CD4-positive, alpha-beta memory T cell (primary cell): ENCODE measurements at regions not wholly inside any gene's neighbourhood (a gene's known extent, or its start where the extent isn't known, plus 50 kb on each side); places are given as distances from the start of the nearest gene placed in this dataset.

Experiments
- CTCF ChIA-PET: fragments of 350-600 bp; sonication (Branson Sonifier 250); formaldehyde crosslinking; loops from one replicate; lab custom pipeline; 2021; ENCODE audit warnings: inconsistent platforms; ENCODE audit not compliant: partially characterized antibody; lab: Charles Lee
- POLR2A ChIA-PET: fragments of 350-600 bp; sonication (Branson Sonifier 250); formaldehyde crosslinking; loops from one replicate; lab custom pipeline; 2021; ENCODE audit not compliant: partially characterized antibody; lab: Charles Lee
- DNase-seq, 5 donors: peaks; one replicate each; pipeline versions ENCODE4 v3.0.0 to v3.0.0-alpha.2; 2020 to 2022; ENCODE audit warnings: mixed read lengths in 1 of 5
- H3K27ac ChIP-seq: one replicate; pipeline ENCODE4 v1.7.0; 2013; ENCODE audit warnings: low read depth, low read length
- H3K27me3 ChIP-seq: 2 replicates; pipeline ENCODE4 v1.7.0; 2013; ENCODE audit warnings: mild to moderate bottlenecking, low read length, moderate library complexity; ENCODE audit not compliant: insufficient read depth
- H3K36me3 ChIP-seq: 2 replicates; pipeline ENCODE4 v1.7.0; 2013; ENCODE audit warnings: mild to moderate bottlenecking, low read length, moderate library complexity; ENCODE audit not compliant: insufficient read depth
- H3K4me1 ChIP-seq: 2 replicates; pipeline ENCODE4 v1.7.0; 2013; ENCODE audit warnings: mild to moderate bottlenecking, low read length, moderate library complexity; ENCODE audit not compliant: insufficient read depth
- H3K4me3 ChIP-seq, 2 donors: one replicate each; pipeline ENCODE4 v1.7.0; 2013; ENCODE audit warnings: low read length in 2 of 2, mild to moderate bottlenecking in 1 of 2
- H3K9me3 ChIP-seq, 2 donors: one replicate each; pipeline ENCODE4 v1.7.0; 2013; ENCODE audit warnings: low read length in 2 of 2, control low read depth in 1 of 2; ENCODE audit not compliant: control insufficient read depth in 1 of 2
- H3K27ac Mint-ChIP-seq, 7 donors: one replicate each; pipeline ENCODE4 v1.8.0; 2020 to 2021; ENCODE audit warnings: mixed read lengths in 7 of 7, mild to moderate bottlenecking in 6 of 7, inconsistent platforms in 3 of 7, moderate library complexity in 3 of 7
- H3K27me3 Mint-ChIP-seq, 2 donors: one replicate each; pipeline ENCODE4 v1.8.0; 2020 to 2021; ENCODE audit warnings: mixed read lengths in 2 of 2
- H3K36me3 Mint-ChIP-seq, 2 donors: one replicate each; pipeline ENCODE4 v1.8.0; 2020 to 2021; ENCODE audit warnings: mixed read lengths in 2 of 2, inconsistent platforms in 1 of 2, mild to moderate bottlenecking in 1 of 2
- H3K4me1 Mint-ChIP-seq, 4 donors: one replicate each; pipeline ENCODE4 v1.8.0; 2020 to 2021; ENCODE audit warnings: mixed read lengths in 4 of 4, mild to moderate bottlenecking in 1 of 4
- H3K4me3 Mint-ChIP-seq, 8 donors: one replicate each; pipeline ENCODE4 v1.8.0; 2020 to 2021; ENCODE audit warnings: mixed read lengths in 8 of 8, mild to moderate bottlenecking in 7 of 8, moderate library complexity in 6 of 8, inconsistent platforms in 3 of 8
- H3K9me3 Mint-ChIP-seq, 8 donors: one replicate each; pipeline ENCODE4 v1.8.0; 2020 to 2021; ENCODE audit warnings: mixed read lengths in 8 of 8, mild to moderate bottlenecking in 5 of 8, inconsistent platforms in 3 of 8, moderate library complexity in 1 of 8
- intact Hi-C: fragments of 100-400 bp; cut with micrococcal nuclease; formaldehyde crosslinking; loops from one replicate; pipeline ENCODE4 v1.15.1; 2023

- no peaks in the 10 kb centered on the region for H3K4me1 Mint-ChIP-seq
- no peaks in the 10 kb centered on the region for H3K4me1 ChIP-seq
- no peaks in the 10 kb centered on the region for H3K36me3 ChIP-seq
- peaks cover 0 to 3% of the 10 kb centered on the region in 2 donors for H3K27me3 Mint-ChIP-seq
- ChIA-PET POLR2A (no interaction called here), CTCF (no interaction called here)
- DNase-seq = no peak
- H3K27me3 ChIP-seq = no peaks in the 10 kb centered on the region
- H3K27ac ChIP-seq = no peak overlapping the region
- no peak overlapping the region for H3K4me3 ChIP-seq
- no peak overlapping the region for H3K27ac Mint-ChIP-seq
- no peaks in the 10 kb centered on the region for H3K9me3 ChIP-seq
- H3K4me3 Mint-ChIP-seq = no peak overlapping the region
- H3K36me3 Mint-ChIP-seq = no peaks in the 10 kb centered on the region
- H3K9me3 Mint-ChIP-seq = peaks cover 0 to 4% (median 0%) of the 10 kb centered on the region in 8 donors
- intact Hi-C loops = no loop called here
These were observed 104.1 kb upstream of the MROH9 start for GRCh38 chr1:170831276-170831675.

- H3K9me3 ChIP-seq = no peaks in the 10 kb centered on the region
- no peak overlapping the region for H3K4me3 ChIP-seq
- DNase-seq = no peak
- Mint-ChIP-seq H3K4me3 (no peak overlapping the region), H3K4me1 (no peaks in the 10 kb centered on the region), H3K27me3 (peaks cover 0 to 2% of the 10 kb centered on the region in 2 donors), H3K9me3 (peaks cover 0 to 7% (median 0%) of the 10 kb centered on the region in 8 donors), H3K27ac (no peak overlapping the region), H3K36me3 (no peaks in the 10 kb centered on the region)
- CTCF ChIA-PET = no interaction called here
- H3K4me1 ChIP-seq = no peaks in the 10 kb centered on the region
- POLR2A ChIA-PET = no interaction called here
- intact Hi-C loops = no loop called here
- no peaks in the 10 kb centered on the region for H3K36me3 ChIP-seq
- H3K27me3 ChIP-seq = no peaks in the 10 kb centered on the region
- H3K27ac ChIP-seq = no peak overlapping the region
These were observed 99.2 kb upstream of the MROH9 start for GRCh38 chr1:170836141-170836540.

GRCh38 chr1:170840371-170840770, 95.0 kb upstream of the MROH9 start:
- POLR2A ChIA-PET = no interaction called here
- intact Hi-C loops = no loop called here
- no peaks in the 10 kb centered on the region for H3K9me3 ChIP-seq
- no peaks in the 10 kb centered on the region for H3K4me1 ChIP-seq
- H3K9me3 Mint-ChIP-seq = peaks cover 0 to 3% (median 0%) of the 10 kb centered on the region in 8 donors
- CTCF ChIA-PET = no interaction called here
- no peak overlapping the region for H3K27ac Mint-ChIP-seq
- no peak overlapping the region for H3K4me3 ChIP-seq
- H3K36me3 ChIP-seq = no peaks in the 10 kb centered on the region
- peaks cover 0 to 2% of the 10 kb centered on the region in 2 donors for H3K27me3 Mint-ChIP-seq
- H3K27me3 ChIP-seq = no peaks in the 10 kb centered on the region
- no peak overlapping the region for H3K27ac ChIP-seq
- no peak overlapping the region for H3K4me3 Mint-ChIP-seq
- H3K36me3 Mint-ChIP-seq = no peaks in the 10 kb centered on the region
- DNase-seq = no peak
- no peaks in the 10 kb centered on the region for H3K4me1 Mint-ChIP-seq

- intact Hi-C loops = no loop called here
- peaks cover 0 to 1% (median 0%) of the 10 kb centered on the region in 8 donors for H3K9me3 Mint-ChIP-seq
- DNase-seq = no peak
- H3K4me3 Mint-ChIP-seq = no peak overlapping the region
- ChIA-PET CTCF (no interaction called here), POLR2A (no interaction called here)
- no peak overlapping the region for H3K27ac ChIP-seq
- H3K36me3 ChIP-seq = no peaks in the 10 kb centered on the region
- peaks cover 0 to 2% (median 0%) of the 10 kb centered on the region in 4 donors for H3K4me1 Mint-ChIP-seq
- no peaks in the 10 kb centered on the region for H3K36me3 Mint-ChIP-seq
- no peaks in the 10 kb centered on the region for H3K27me3 ChIP-seq
- H3K4me3 ChIP-seq = no peak overlapping the region
- peaks cover 9 to 12% of the 10 kb centered on the region in 2 donors for H3K27me3 Mint-ChIP-seq
- H3K4me1 ChIP-seq = no peaks in the 10 kb centered on the region
- H3K27ac Mint-ChIP-seq = no peak overlapping the region
- H3K9me3 ChIP-seq = no peaks in the 10 kb centered on the region
These were observed 82.0 kb upstream of the MROH9 start for GRCh38 chr1:170853302-170853701.

- H3K27ac Mint-ChIP-seq = no peak overlapping the region
- peaks cover 7 to 12% of the 10 kb centered on the region in 2 donors for H3K27me3 Mint-ChIP-seq
- no peak for DNase-seq
- no peaks in the 10 kb centered on the region for H3K36me3 Mint-ChIP-seq
- no peaks in the 10 kb centered on the region for H3K27me3 ChIP-seq
- H3K4me3 Mint-ChIP-seq = no peak overlapping the region
- no peak overlapping the region for H3K27ac ChIP-seq
- no peaks in the 10 kb centered on the region for H3K9me3 ChIP-seq
- intact Hi-C loops = no loop called here
- no peaks in the 10 kb centered on the region for H3K4me1 ChIP-seq
- POLR2A ChIA-PET = no interaction called here
- peaks cover 0 to 1% (median 0%) of the 10 kb centered on the region in 8 donors for H3K9me3 Mint-ChIP-seq
- no peak overlapping the region for H3K4me3 ChIP-seq
- no peaks in the 10 kb centered on the region for H3K36me3 ChIP-seq
- CTCF ChIA-PET = no interaction called here
- H3K4me1 Mint-ChIP-seq = peaks cover 0 to 2% (median 0%) of the 10 kb centered on the region in 4 donors
These were observed 81.5 kb upstream of the MROH9 start for GRCh38 chr1:170853867-170854266.

- peaks cover 0 to 2% (median 0%) of the 10 kb centered on the region in 4 donors for H3K4me1 Mint-ChIP-seq
- POLR2A ChIA-PET = no interaction called here
- intact Hi-C loops = no loop called here
- H3K27me3 Mint-ChIP-seq = peaks cover 5 to 12% of the 10 kb centered on the region in 2 donors
- no peaks in the 10 kb centered on the region for H3K36me3 Mint-ChIP-seq
- H3K9me3 Mint-ChIP-seq = peaks cover 0 to 3% (median 0%) of the 10 kb centered on the region in 8 donors
- Histone ChIP-seq H3K27me3 (no peaks in the 10 kb centered on the region), H3K36me3 (no peaks in the 10 kb centered on the region), H3K4me3 (no peak overlapping the region), H3K4me1 (no peaks in the 10 kb centered on the region), H3K27ac (no peak overlapping the region), H3K9me3 (no peaks in the 10 kb centered on the region)
- CTCF ChIA-PET = no interaction called here
- no peak for DNase-seq
- no peak overlapping the region for H3K27ac Mint-ChIP-seq
- H3K4me3 Mint-ChIP-seq = no peak overlapping the region
These were observed 80.7 kb upstream of the MROH9 start for GRCh38 chr1:170854677-170855076.

GRCh38 chr1:170856455-170856854, 78.9 kb upstream of the MROH9 start:
- DNase-seq = no peak
- Mint-ChIP-seq H3K27ac (no peak overlapping the region), H3K9me3 (peaks cover 0 to 3% (median 0%) of the 10 kb centered on the region in 8 donors), H3K4me1 (peaks cover 0 to 2% (median 0%) of the 10 kb centered on the region in 4 donors), H3K36me3 (no peaks in the 10 kb centered on the region), H3K4me3 (no peak overlapping the region), H3K27me3 (peaks cover 3 to 7% of the 10 kb centered on the region in 2 donors)
- POLR2A ChIA-PET = no interaction called here
- H3K27ac ChIP-seq = no peak overlapping the region
- H3K4me1 ChIP-seq = no peaks in the 10 kb centered on the region
- H3K36me3 ChIP-seq = no peaks in the 10 kb centered on the region
- CTCF ChIA-PET = no interaction called here
- H3K9me3 ChIP-seq = no peaks in the 10 kb centered on the region
- H3K27me3 ChIP-seq = no peaks in the 10 kb centered on the region
- H3K4me3 ChIP-seq = no peak overlapping the region
- intact Hi-C loops = no loop called here

GRCh38 chr1:170857955-170858354, 77.4 kb upstream of the MROH9 start:
- POLR2A ChIA-PET = no interaction called here
- DNase-seq = no peak
- CTCF ChIA-PET = no interaction called here
- Histone ChIP-seq H3K27ac (no peak overlapping the region), H3K27me3 (no peaks in the 10 kb centered on the region), H3K4me3 (no peak overlapping the region), H3K9me3 (no peaks in the 10 kb centered on the region), H3K4me1 (no peaks in the 10 kb centered on the region), H3K36me3 (no peaks in the 10 kb centered on the region)
- H3K27me3 Mint-ChIP-seq = peaks cover 3 to 5% of the 10 kb centered on the region in 2 donors
- H3K27ac Mint-ChIP-seq = no peak overlapping the region
- H3K4me3 Mint-ChIP-seq = no peak overlapping the region
- H3K36me3 Mint-ChIP-seq = no peaks in the 10 kb centered on the region
- no peaks in the 10 kb centered on the region for H3K4me1 Mint-ChIP-seq
- intact Hi-C loops = no loop called here
- H3K9me3 Mint-ChIP-seq = peaks cover 0 to 3% (median 0%) of the 10 kb centered on the region in 8 donors
